Testis (tissue), 2 donors: ENCODE measurements at regions not wholly inside any gene's neighbourhood (a gene's known extent, or its start where the extent isn't known, plus 50 kb on each side); places are given as distances from the start of the nearest gene placed in this dataset.

Experiments used
- CTCF ChIP-seq, 3 experiments: fragments of 450-650 bp in 2 of 3; fragments of 200-600 bp in 1 of 3; sonication (generic) in 1 of 3; IDR thresholded peaks; one replicate each; pipeline ENCODE4 v1.5.1; 2016 to 2019; ENCODE audit warnings: antibody characterized with exemption in 3 of 3, mild to moderate bottlenecking in 2 of 3, moderate library complexity in 1 of 3
- POLR2A ChIP-seq: fragments of 450-650 bp; IDR thresholded peaks from one replicate; pipeline ENCODE4 v1.6.1; 2017; ENCODE audit warnings: antibody characterized with exemption, mild to moderate bottlenecking, moderate library complexity

- no peak for TF ChIP-seq POLR2A
- TF ChIP-seq CTCF (IDR thresholded peaks at IDR 0.05) = no peak
These were observed 86.5 kb upstream of the WARS2 start for GRCh38 chr1:119226913-119227312.
